Stimulated activated CD8-positive, alpha-beta memory T cell treated with anti-CD3 and anti-CD28 coated beads, Interleukin-15, amount 100 ng/mL, for 4 hours (primary cell): ENCODE measurements at regions not wholly inside any gene's neighbourhood (a gene's known extent, or its start where the extent isn't known, plus 50 kb on each side); places are given as distances from the start of the nearest gene placed in this dataset.

ENCODE experiments used
- DNase-seq, 2 donors: peaks; one replicate each; pipeline ENCODE4 v3.0.0-alpha.2; 2020; ENCODE audit warnings: low read depth in 2 of 2

DNA sequence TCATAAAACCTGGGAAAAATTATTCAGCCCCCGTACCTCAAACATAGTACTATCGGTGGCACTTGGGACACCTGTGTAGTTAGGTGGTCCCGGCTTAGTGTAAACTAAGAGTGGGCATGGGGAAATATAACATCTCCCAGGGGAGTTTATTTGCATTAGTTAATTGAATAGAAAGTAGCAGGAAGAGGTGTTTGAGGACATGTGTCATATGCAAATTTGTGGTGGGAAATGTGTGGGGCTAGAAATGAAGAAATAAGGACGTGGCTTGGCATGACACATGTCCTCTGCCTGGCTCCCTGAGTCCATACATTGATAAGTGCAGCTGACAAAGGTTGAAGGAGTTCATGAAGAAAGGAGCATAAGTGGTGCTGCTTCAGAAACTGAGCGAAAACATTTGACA lies 483.6 kb downstream of the SH2D1A start:
- no peak for DNase-seq

DNA sequence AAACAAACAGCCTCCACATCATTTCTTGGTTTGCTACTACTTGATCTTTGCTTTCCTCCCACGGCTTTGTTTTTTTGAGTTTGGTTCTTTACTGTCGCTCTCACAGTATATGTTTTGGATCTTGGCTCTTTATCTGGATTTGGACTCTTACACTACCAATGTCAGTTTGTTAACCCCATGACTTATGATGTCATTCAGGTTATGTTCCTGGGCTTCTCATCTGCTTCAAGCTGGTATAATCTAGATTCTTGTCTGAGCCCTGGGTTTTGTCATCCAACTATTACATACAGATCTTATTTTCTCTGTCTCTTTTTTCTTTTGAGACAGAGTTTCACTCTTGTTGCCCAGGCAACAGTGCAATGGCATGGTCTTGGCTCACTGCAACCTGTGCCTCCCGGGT lies 482.9 kb upstream of the TEX13C start:
- no peak for DNase-seq

GRCh38 chrX:124842205-124842604 lies 477.5 kb upstream of the TEX13C start:
- no peak for DNase-seq

DNA sequence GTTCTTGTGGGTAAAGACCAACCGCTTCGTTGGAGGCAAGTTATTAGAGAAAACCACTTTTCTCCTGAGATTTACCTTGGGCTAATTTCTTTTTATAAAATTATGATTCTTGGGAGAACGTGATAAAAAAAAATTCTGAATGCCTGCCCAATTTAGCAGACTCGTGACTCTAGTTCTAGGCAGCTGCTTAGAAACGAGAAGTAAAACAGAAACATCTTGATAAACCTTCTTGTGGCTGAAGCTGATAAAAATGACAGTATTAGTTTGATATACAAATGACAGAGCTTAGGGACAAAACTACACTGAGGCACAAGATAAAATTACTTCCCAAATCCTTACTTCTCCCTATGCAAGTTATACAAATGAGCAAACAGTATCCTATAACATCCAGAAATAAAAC lies 458.9 kb upstream of the TEX13C start:
- no peak for DNase-seq

DNA sequence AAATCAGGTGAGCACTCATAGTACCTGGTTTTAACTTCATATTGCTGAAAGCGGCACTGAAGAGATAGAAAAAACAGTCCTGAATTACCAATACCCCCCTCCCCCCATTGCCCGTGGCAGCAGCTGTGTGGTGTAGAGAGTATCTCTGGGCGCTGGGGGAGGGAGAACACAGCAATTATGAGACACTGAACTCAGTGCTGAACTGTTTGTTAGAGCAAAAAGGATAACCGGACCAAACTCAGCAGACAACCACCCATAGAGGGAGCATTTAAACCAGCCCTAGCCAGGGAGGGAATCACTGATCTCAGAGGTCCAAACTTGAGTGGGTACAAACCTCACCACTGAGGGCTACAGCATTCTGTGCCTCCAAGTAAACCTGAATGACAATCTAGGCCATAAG lies 457.4 kb upstream of the TEX13C start:
- no peak for DNase-seq

GRCh38 chrX:124863303-124863702 lies 456.4 kb upstream of the TEX13C start:
- no peak for DNase-seq

GRCh38 chrX:124887572-124887971 lies 432.1 kb upstream of the TEX13C start:
- no peak for DNase-seq

GRCh38 chrX:124895947-124896346 lies 423.7 kb upstream of the TEX13C start:
- no peak for DNase-seq

GRCh38 chrX:124902953-124903352 lies 416.7 kb upstream of the TEX13C start:
- no peak for DNase-seq

DNA sequence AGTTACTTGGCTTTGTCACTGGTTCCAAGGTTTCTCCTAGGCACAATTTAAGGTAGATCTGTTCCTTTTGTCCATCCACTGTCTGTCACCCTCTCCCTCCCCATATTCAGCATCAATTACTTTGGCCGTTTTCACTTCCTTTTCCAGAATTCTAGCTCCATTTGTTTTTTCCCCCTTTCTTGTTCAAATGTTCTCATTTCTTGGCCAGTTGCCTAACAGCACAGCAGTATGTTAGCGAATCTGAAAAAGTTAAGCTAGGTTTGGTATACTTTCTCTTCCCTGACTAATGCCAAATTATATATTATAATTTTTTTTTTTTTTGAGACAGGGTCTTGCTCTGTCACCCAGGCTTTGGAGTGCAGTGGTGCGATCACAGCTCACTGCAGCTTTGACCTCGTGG lies 409.1 kb upstream of the TEX13C start:
- no peak for DNase-seq

- no peak for DNase-seq
Measured at GRCh38 chrX:124917011-124917410, 402.7 kb upstream of the TEX13C start.

DNA sequence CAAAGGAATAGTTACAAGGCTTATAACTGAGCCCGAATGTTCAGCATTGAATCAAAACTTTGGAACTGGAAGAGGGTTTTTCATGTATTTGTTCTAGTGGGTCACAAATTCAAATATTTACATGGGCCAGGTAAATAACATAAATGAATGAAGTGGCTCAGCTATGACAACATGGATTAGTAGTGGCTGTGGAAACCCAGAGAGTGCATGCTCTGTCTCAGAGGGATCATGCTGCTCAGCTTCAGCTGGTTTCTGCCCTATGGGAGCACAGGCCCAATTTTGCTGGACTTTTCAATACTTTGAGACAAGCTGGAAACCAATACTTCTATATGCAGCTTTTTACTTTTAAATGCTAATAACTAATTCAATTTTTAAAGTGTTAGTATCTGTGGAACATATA lies 394.0 kb upstream of the TEX13C start:
- no peak for DNase-seq

GRCh38 chrX:124931241-124931640 lies 388.4 kb upstream of the TEX13C start:
- no peak for DNase-seq

GRCh38 chrX:124931958-124932357 lies 387.7 kb upstream of the TEX13C start:
- no peak for DNase-seq

GRCh38 chrX:124938715-124939114 lies 381.0 kb upstream of the TEX13C start:
- no peak for DNase-seq

- DNase-seq: no peak
Measured at GRCh38 chrX:124940531-124940930, 379.1 kb upstream of the TEX13C start.

DNA sequence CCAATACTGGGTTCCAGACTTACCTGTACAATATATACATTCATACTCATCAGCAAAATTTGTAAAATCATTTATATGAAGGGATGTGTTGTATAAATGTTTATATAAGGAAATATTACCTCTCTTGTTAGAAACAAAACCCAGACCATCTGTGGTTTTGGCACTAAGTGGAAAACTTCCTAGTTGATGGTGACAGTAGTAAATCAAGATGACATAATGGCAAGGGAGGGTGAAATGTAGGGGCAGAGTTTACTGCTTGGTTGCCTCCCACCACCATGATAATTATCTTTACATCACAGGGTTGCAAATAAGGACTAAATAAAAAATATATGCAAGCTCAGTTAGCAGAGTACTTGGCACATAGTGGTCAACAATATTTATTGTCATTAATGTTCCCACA lies 365.3 kb upstream of the TEX13C start:
- DNase-seq: no peak

DNA sequence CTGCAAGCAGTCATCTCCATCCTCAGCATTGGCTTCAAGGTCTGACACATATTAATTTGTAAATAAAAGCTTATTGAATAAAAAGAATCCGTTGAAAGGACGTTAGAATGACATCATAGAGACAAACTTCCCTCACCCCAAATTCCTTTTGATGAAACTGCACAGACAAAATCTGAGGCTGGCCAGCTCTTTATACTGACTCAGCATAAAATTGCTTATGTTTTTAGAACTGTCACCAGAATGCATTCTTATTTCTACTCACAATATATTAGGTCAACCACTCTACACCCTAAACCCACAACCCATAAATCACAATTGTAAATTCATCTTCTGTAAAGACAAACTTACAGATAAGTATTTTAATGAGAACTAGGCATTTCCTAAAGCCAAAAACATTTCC lies 359.2 kb upstream of the TEX13C start:
- DNase-seq: no peak

DNA sequence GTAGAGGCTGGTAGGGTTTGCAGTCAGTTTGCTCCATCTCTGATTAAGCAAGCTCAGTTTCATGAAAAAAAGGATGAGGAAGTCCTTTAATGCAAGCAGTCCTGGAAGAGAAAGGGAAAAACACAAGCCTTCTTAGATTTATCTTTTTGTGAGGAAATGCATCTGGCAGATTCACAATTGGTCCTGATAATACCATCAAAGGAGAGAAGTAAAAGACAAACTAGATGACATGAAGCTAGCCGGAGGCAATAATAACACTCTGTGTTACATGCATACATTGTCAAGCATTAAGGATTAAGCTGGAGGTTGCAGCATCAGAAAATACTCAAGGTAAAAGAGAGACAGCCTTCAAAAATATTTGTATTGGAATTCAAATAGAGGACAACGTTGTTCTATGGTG lies 356.0 kb upstream of the TEX13C start, which contains the start of gene TENM1:
TSS of gene TENM1 (minus strand) at position 101 of the 400 bp plus-strand sequence.
- no peak for DNase-seq

DNA sequence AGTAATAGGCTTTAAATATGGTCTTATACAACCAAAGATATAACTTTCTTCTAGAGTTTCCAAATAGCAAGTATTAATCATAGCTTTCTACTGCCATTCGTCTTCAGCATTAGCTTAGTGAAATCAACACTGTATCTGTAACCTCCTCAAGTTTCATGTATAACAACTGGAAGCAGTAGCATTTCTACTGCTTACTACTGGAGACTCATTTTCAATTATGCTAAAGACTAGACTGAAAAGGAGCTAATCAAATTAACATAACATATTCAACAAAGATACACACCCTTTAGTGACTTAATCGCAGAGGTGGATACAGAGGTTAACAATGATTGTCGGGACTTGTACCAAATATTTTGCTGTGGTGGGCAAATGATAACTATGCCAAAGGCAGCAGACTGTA lies 344.2 kb upstream of the TEX13C start:
- DNase-seq: no peak

DNA sequence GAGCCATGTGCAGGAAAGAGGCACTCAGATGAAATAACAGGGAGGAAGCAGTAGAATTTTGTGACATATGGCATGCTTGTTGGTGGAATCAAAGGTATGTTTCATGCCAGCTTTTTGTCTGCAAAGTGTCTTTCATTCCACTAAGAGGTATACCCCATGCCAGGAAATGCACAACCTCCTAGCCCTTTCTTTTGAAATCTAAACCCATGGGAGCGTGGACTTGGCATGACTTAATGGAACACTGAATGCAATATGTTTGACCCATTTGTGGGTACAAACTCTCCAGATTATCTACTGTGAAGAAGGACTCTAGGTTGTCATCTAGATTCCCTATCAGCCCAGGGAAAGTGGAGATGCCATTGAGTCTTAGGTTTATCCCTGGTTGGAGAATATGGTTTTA lies 338.3 kb upstream of the TEX13C start:
- no peak for DNase-seq

DNA sequence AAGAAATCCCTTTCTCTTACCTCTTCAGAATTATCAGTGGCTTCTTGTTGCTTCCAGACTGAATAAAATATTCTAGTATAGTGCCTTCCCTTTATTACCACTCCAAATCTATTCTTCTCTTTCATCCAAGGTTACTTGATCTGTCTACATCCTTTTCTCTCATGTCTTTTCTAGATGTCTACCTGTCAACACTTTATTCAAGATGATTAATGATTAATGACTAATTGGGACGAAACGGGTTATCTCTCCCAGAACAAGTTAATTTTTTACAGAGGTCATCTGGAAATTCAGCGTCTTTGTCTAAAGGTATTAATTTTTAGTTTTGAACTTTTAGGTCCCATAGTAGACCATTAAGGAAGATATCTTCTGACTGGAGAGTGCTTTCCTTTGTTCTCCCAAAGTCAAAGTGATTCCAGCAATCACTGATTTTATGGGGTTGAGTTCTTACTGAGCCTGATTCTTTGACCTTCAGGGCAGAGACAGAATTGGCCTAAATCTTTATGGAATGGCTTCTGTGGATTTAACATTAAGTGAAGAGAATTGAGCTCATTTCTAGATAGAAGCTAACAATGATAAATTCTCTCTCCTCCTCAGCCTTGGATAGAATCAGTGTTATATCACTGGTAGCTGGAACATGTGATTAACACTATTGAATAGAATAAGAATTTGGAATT lies 335.4 kb upstream of the TEX13C start:
- DNase-seq: no peak

GRCh38 chrX:124986284-124986683 lies 333.4 kb upstream of the TEX13C start:
- no peak for DNase-seq

DNA sequence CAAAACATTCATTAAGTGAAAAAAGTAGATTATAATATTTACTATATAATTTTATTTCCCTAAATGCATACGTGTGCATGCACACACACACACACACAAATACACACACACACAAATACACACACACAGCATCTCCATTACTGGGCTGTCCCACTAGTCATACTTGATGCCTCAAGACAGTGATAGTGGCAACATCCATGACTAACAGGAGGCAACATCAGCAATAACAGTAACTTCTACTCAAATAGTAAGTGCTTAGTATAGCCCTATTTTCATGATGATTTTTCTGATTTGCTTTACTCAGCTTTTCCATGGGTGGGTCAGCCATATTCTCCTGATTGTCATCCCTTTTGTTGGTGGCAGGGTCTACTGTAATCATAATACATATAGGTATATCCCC lies 325.9 kb upstream of the TEX13C start:
- DNase-seq: no peak
